Eye (tissue), 1 donor: ENCODE measurements at regions not wholly inside any gene's neighbourhood (a gene's known extent, or its start where the extent isn't known, plus 50 kb on each side); places are given as distances from the start of the nearest gene placed in this dataset.
"Not testable (repeated sequence)": the region's sequence is repeated elsewhere in the genome, so short reads cannot be mapped to it uniquely, and the experiment has no call there.

Experiments used
- DNase-seq: peaks from one replicate; pipeline ENCODE4 v3.0.0-alpha.2; 2015

DNA sequence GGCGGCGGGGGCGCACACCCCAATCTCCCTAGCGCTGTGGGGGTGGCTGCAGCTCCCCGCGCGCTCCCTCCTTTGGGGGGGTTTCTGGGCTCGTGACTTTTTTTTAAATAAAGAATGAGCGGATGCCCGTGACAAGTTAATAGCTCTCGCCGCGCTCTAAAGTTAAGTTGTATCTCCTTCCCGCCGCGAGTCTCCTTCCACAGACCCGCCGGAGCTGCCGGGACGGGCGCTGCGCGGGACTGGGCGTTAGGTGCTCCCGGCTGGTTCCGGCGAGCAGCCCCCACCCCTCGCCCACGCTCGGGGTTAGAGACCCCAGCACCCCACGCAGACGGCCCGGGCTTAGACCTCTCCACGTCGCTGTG lies 82.6 kb upstream of the HMGA2 start:
- DNase-seq: peak; percentile 86

DNA sequence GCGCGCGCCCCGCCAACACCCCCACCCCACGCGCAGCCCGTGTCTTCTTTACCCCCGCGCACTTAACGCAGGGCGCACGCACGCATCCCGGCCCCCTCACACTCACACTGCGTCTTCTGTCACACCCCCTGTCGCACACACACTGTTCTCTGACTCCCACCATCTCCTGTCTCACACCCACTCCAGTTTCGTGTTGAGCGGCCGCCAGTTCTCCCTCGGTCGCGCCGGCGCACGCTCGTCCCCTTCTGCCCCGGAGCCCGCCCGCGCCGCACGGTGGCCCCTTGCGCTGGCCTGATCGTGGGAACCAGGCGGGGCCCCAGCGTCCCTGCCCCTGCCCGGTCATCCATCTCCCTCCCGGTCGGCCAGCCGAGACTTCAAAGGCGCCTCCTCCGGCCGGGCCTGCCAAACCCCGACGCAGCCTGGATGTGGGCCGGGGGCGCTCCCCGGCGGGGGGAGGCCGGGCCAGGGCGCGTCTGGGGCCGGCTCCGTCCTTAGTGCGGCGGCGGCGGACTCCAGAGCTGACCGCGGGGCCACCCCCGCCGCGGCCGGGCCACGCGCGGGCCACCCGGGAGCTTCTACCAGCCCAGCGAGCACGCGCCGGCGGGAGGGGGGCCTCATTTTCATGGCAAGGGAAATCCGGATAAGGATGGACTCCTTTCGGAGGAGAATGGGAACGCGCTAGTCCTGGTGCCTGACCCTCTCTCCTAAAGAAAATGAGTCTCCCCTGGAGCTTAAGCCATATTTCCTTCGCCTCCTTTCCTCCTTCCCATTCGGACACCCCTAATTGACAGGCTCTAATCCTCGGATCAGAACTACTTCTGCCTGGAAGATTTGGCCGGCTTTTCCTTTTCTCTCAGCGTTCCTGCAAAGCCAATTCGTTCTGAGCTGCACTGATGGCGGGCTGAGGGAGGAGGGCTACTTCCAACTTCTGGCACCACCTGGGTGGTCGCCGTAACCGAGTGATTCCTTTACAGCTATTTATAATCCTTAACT lies 82.0 kb upstream of the HMGA2 start:
- peak; percentile 89 for DNase-seq

GRCh38 chr12:65744236-65744840 lies 79.9 kb upstream of the HMGA2 start:
- not testable (repeated sequence) for DNase-seq

- DNase-seq: no peak
Measured at GRCh38 chr12:65747338-65747737, 76.9 kb upstream of the HMGA2 start.

DNA sequence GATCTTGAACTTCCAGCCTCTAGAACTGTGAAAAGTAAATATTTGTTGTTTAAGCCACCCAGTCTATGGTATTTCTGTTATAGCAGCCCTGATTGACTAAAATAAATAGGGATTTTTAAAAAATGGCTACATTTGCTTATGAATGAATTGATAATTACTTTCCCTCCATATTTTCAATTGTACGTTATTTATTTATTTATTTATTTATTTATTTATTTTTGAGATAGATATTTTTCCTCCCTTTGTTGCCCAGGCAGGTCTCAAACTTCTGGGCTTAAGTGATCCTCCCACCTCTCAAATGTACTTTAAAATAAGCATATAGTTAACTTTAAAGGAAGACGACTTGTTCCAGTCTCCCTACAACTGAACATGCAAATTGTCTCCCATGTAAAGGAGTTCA lies 76.0 kb upstream of the HMGA2 start:
- DNase-seq: no peak

DNA sequence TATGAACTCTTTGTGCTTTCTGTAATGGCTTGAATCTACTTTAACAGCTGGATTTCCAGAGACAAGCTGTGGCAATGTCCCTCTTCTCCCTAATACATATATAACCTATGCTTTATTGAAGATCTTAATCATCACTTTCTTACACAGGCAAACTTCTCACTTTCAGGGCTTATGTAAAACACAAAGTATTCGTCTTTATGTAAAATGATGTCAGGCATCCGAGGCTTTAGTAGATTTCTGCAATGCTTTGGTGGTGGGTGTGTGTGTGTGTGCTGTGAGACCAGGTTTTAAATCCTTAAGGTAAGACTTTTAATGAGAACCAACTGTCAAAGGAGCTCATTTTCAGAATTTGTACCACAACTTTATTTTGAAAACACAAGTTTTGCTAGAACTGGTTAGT lies 70.0 kb upstream of the HMGA2 start:
- no peak for DNase-seq

GRCh38 chr12:65754744-65755595 lies 69.3 kb upstream of the HMGA2 start:
- no peak for DNase-seq

DNA sequence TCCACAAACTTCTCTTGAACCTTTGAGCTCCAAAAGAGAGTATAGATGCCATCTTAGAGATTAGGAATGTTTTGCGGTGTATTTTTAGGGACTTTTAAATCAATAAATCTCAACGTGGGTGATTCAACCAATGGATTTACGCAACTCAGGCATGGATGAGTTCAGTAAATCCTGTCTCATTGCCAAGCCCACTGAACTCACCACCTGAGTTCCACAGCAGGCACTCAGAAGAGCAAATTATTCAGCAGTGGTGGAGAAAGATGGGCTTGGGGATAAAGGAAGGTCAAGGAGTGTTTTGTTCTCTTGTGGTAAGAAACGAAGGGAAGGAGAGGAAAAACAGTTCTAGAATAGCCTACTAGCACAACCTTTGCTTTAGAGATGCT lies 68.7 kb upstream of the HMGA2 start:
- no peak for DNase-seq

DNA sequence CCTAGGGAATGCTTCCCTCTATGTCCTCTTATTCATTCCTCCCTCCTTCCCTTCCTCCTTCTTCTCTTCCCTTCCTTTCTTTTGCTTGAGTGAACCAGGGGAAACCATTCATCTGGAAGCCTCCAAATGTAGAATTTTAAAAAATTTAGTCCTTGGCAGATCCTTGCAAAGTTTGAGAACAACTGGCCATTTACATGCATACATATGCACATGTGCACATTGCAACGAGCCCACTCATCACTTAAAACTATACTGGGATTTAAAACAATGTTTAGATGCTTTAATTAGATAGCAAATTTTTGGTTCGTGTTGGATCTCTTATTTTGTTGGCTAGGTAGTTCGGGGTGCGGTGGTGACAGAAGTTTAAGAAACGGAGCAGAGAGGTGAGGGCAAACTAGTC lies 68.0 kb upstream of the HMGA2 start:
- DNase-seq: no peak

DNA sequence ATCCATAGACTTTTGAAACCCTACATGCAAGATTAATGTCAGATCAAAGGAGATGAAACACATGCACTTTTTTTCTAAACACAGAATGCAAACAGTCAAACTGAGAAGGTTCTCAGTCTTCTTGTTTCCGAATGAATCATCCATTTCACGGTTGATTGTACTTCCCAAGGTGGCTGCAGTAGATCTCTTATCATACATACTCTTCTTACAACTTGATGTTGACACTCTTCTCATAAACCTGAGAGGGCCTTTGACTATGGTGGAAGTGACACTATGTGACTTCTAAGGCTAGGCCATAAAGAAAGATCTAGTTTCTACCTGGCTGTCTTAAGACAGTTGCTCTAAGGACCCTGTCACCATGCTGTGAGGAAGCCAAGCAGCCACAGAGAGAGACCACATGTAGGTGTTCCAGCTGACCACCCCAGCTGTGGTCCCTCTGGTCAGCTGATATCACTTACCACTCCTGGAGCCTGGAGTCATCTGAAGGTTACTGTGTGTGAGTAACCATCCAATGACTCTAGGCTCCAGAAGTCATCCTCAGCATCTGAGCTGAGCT lies 67.2 kb upstream of the HMGA2 start:
- DNase-seq: no peak

GRCh38 chr12:65758401-65758800 lies 65.9 kb upstream of the HMGA2 start:
- no peak for DNase-seq

DNA sequence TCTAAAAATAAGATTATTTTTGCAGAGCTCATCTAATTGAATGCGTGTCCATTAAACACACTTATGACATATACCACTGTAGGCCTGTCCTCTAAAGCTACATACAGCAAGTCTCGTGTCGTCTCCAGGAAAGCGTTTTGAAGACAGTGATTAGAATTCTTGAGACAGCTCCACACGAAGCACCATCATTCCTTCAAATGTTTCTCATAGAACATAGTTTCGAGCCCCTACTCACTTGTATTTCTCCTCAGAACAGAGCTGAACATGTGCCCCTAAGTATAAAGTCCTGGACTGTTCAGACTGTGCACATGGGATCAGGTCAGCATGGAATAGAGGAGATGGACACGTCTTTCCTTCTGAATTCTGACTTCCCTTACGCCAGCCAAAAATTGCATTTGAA lies 64.5 kb upstream of the HMGA2 start:
- DNase-seq: no peak

DNA sequence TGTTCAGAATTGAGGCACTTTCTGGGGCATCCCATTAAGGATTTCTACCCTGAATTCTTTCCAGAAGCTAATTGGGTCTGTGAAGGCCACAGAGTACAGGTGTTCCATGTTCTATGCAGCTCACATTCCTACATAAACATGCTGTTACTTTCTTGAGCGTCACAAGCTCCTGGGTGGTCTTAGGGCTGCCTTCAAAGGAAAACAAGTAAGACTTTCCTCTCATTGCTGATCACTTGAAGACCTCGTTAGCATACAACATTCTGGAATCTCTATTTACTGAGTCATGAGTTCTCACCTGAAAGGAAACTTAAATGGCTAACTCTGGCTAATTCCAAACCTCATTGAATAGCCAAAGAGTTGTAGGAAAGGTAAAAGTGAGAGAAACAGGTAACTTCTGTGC lies 63.0 kb upstream of the HMGA2 start:
- no peak for DNase-seq

- no peak for DNase-seq
Measured at GRCh38 chr12:65764325-65764724, 60.0 kb upstream of the HMGA2 start.

DNA sequence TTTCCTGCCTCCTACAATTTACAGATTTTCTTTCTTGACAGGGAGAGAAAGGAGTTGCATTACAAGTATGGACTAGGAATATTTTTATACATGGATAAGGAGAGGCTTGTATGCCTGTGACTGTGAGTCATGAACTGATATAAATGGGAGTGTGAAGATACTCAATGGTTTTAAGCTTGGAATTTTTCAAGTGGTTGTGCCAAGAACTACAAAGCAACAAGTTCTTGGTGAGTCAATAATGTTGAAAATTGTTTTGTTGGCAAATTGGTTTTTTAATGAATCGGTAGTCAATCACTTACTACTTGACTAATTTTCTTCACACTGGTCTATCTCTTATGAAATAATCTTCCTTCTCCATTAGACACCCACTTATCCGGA lies 58.9 kb upstream of the HMGA2 start:
- no peak for DNase-seq

DNA sequence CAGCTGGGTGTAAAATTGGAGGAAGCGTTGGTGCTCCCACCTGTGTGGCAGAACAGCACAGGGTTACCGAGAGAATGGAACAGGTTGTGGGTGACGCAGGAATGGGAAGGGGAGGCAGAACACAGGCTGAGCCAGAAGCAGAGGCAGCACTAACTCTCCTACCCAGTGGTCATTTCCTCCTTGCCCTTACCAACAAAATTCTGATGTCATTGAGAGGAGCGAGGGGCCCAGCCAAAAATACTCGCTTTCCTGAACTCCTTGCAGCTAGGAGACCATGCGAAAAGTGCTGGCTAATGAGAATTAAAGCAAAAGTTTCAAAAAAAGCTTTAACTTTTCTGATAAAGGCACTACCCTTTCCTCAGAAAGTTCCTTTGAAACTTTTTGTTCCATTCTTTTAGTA lies 54.4 kb upstream of the HMGA2 start:
- no peak for DNase-seq
